ENCODE measurements at regions not wholly inside any gene's neighbourhood (a gene's known extent, or its start where the extent isn't known, plus 50 kb on each side); places are given as distances from the start of the nearest gene placed in this dataset.

DNA sequence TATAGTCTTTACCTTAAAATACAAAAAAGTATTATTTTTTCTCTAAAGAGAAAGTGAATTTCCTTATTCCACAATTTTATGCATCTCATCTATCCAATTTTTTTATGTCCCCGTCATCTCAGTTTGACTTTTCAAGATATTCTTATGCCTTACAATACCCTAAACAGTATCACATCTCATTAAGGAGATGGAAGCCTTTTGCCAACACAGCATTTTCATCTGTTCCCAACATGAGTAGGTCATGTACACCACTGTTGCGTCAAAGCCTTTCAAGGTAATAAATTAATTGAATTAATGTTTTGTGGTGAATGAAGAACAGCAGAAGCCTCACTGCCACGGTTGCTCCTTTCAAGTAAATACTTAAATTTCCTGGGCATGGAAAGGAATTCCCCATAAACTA is 299.4 kb downstream of the EPHA4 start:
- Histone ChIP-seq H2BK12ac (ENCODE audit: insufficient read length, low read depth, low read length) (no peak overlapping the region), H3K27ac (ENCODE audit: insufficient read length, low read depth, low read length) (no peak overlapping the region), H2AFZ (ENCODE audit: low read length) (no peak overlapping the region), H2BK5ac (ENCODE audit: insufficient read length, low read length) (no peak overlapping the region), H3K4ac (ENCODE audit: low read depth, low read length) (no peak overlapping the region), H3K27me3 (ENCODE audit: insufficient read depth, low read length) (no peaks in the 10 kb centered on the region), H3T11ph (ENCODE audit: low read length) (no peak overlapping the region), H3K56ac (ENCODE audit: insufficient read length, low read depth, low read length) (no peak overlapping the region), H3K14ac (ENCODE audit: insufficient read depth, low read length) (no peak overlapping the region), H3K9me3 (ENCODE audit: control insufficient read depth, low read depth, low read length) (no peaks in the 10 kb centered on the region), H3K23ac (ENCODE audit: insufficient read length, low read depth, low read length) (no peak overlapping the region), H2BK15ac (ENCODE audit: low read depth, low read length) (no peak overlapping the region), H4K91ac (ENCODE audit: insufficient read length, low read depth, low read length) (no peak overlapping the region), H2BK120ac (ENCODE audit: low read depth, low read length, poor library complexity, severe bottlenecking) (no peak overlapping the region), H3K79me2 (ENCODE audit: insufficient read depth, low read length) (no peaks in the 10 kb centered on the region), H2AK5ac (ENCODE audit: insufficient read length, low read length) (no peak overlapping the region), H3K23me2 (ENCODE audit: insufficient read length, low read depth, low read length, poor library complexity, severe bottlenecking) (no peaks in the 10 kb centered on the region), H3K18ac (ENCODE audit: insufficient read length, low read depth, low read length) (no peak overlapping the region), H4K20me1 (ENCODE audit: control insufficient read depth, insufficient read depth, insufficient read length) (no peaks in the 10 kb centered on the region), H3K4me1 (ENCODE audit: insufficient read depth, low read length) (no peaks in the 10 kb centered on the region), H2BK20ac (ENCODE audit: low read depth, low read length, poor library complexity, severe bottlenecking) (no peak overlapping the region), H4K8ac (replicated peaks; ENCODE audit: insufficient read length, low read depth, low read length) (no peak overlapping the region), H3K4me2 (ENCODE audit: insufficient read depth, insufficient read length, low read length) (no peak overlapping the region), H4K5ac (ENCODE audit: insufficient read length, low read depth, low read length) (no peak overlapping the region), H3K79me1 (ENCODE audit: insufficient read depth, low read depth, low read length, poor library complexity, severe bottlenecking) (no peaks in the 10 kb centered on the region), H3K9ac (ENCODE audit: extremely low read depth, insufficient read length, low read length) (no peak overlapping the region)
- no peak for DNase-seq
- Mint-ChIP-seq H3K4me3 (no peak overlapping the region), H3K27me3 (ENCODE audit: low read depth) (no peaks in the 10 kb centered on the region), H3K4me1 (peaks cover 2 to 6% of the 10 kb centered on the region in 2 experiments; a peak in 1 of 4 replicates), H3K36me3 (ENCODE audit: insufficient read depth in 1 of 3, low read depth in 3 of 3) (no peaks in the 10 kb centered on the region), H3K9me3 (no peaks in the 10 kb centered on the region), H3K27ac (no peak overlapping the region)
- WGBS (ENCODE audit: extremely low coverage, insufficient read length, low lambda C conversion rate) = no CpG with 5 or more reads among the region's 3 CpGs
- TF ChIP-seq, protein P1, sequence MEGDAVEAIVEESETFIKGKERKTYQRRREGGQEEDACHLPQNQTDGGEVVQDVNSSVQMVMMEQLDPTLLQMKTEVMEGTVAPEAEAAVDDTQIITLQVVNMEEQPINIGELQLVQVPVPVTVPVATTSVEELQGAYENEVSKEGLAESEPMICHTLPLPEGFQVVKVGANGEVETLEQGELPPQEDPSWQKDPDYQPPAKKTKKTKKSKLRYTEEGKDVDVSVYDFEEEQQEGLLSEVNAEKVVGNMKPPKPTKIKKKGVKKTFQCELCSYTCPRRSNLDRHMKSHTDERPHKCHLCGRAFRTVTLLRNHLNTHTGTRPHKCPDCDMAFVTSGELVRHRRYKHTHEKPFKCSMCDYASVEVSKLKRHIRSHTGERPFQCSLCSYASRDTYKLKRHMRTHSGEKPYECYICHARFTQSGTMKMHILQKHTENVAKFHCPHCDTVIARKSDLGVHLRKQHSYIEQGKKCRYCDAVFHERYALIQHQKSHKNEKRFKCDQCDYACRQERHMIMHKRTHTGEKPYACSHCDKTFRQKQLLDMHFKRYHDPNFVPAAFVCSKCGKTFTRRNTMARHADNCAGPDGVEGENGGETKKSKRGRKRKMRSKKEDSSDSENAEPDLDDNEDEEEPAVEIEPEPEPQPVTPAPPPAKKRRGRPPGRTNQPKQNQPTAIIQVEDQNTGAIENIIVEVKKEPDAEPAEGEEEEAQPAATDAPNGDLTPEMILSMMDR (conservative IDR thresholded peaks at IDR 0.05) = no peak
